HAP-1 (cell line): ENCODE measurements at regions not wholly inside any gene's neighbourhood (a gene's known extent, or its start where the extent isn't known, plus 50 kb on each side); places are given as distances from the start of the nearest gene placed in this dataset.
A peak's percentile ranks its signal among the peaks of the same experiment; 100 is the strongest.

Experiments
- DNase-seq, 2 experiments: peaks; one replicate each; pipeline ENCODE4 v3.0.0-alpha.2; 2016 to 2020; ENCODE audit warnings: low spot score in 2 of 2
- H3K27me3 ChIP-seq: fragments of 250-450 bp; sonication (Bioruptor Pico); 2 replicates; pipeline ENCODE4 v1.5.1; 2020; ENCODE audit warnings: low read depth, mild to moderate bottlenecking, moderate library complexity
- H3K36me3 ChIP-seq: fragments of 250-450 bp; sonication (Bioruptor Pico); replicated peaks from 2 replicates; pipeline ENCODE4 v1.5.1; 2020; ENCODE audit warnings: mild to moderate bottlenecking
- H3K4me1 ChIP-seq: fragments of 250-450 bp; sonication (Bioruptor Pico); 2 replicates; pipeline ENCODE4 v1.5.1; 2020; ENCODE audit warnings: mild to moderate bottlenecking
- H3K4me3 ChIP-seq: fragments of 250-450 bp; sonication (Bioruptor Pico); 2 replicates; pipeline ENCODE4 v1.5.1; 2020; ENCODE audit warnings: mild to moderate bottlenecking, moderate library complexity
- H3K9me3 ChIP-seq: fragments of 250-450 bp; sonication (Bioruptor Pico); 2 replicates; pipeline ENCODE4 v1.5.1; 2020; ENCODE audit warnings: mild to moderate bottlenecking, moderate library complexity
- in situ Hi-C: fragments of 300-500 bp; cut with MboI; formaldehyde crosslinking; loops from 3 replicates; pipeline ENCODE4 v1.14.3; 2020; ENCODE audit warnings: low sequenced_read_pairs, inconsistent platforms, mixed read lengths

DNA sequence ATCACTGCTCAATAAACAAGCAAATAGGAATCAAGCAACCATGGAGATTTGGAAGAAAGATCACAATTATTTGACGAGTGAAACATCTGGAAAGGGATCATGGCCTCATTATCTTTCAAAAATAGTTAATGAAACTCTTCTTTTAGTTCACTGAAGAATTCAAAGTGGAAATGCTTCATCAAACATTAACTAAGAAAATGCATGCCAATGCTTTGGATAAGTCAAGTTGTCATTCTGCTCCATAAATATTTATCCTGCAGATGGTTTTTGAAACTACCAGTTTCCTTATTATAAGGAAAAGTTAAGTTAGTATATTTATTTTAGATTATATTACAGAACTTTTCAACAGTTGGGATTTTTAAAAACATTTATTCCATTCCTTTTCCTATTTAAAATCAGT lies 206.5 kb upstream of the ADGRL2 start:
- no peak for DNase-seq
- Histone ChIP-seq H3K4me3 (no peak overlapping the region), H3K36me3 (no peaks in the 10 kb centered on the region), H3K4me1 (peaks cover 27% of the 10 kb centered on the region), H3K27me3 (no peaks in the 10 kb centered on the region), H3K9me3 (no peaks in the 10 kb centered on the region)
- in situ Hi-C loops, result no loop called here

DNA sequence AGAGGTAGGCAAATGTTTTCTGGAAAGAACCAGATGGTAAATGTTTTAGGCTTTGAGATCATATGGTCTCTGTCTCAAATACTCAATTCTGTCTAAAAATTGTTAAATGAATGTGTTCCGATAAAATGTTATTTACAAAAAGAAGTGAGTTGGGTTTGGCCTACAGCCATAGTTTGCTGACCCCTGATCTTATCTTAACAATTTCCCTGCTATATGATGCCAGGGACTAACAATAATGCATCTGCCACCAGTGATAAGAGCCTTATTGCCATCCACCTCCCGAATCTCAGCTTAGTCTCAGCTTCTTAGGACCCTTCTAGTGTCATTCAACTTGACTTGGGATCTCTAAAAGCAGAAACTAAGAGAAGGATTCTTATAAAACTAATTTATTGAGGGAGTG lies 208.5 kb upstream of the ADGRL2 start:
- Histone ChIP-seq H3K4me1 (peaks cover 7% of the 10 kb centered on the region), H3K36me3 (no peaks in the 10 kb centered on the region), H3K4me3 (no peak overlapping the region), H3K9me3 (no peaks in the 10 kb centered on the region), H3K27me3 (no peaks in the 10 kb centered on the region)
- no peak for DNase-seq
- in situ Hi-C loops, result no loop called here

DNA sequence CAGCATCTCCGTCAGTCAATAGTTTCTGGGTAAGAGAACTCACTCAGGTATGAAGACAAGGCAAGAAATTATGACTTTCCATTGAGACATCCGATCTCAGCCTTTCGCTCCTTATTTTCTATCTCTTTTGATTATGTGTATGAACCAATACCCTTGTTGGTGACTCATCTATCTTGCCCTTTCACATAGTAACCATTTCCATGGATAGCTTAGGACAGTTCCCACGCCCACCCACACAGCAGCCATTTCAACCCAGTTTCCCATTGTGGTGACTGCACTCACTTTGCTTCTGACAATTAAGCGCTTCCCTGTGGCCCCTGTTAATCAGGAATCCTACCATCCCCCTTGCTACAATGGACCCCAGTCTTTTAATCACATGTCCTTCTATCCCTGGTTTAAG lies 210.6 kb upstream of the ADGRL2 start:
- Histone ChIP-seq H3K36me3 (no peaks in the 10 kb centered on the region), H3K27me3 (no peaks in the 10 kb centered on the region), H3K9me3 (no peaks in the 10 kb centered on the region), H3K4me3 (no peak overlapping the region), H3K4me1 (no peaks in the 10 kb centered on the region)
- in situ Hi-C loops, result no loop called here
- DNase-seq, result no peak

DNA sequence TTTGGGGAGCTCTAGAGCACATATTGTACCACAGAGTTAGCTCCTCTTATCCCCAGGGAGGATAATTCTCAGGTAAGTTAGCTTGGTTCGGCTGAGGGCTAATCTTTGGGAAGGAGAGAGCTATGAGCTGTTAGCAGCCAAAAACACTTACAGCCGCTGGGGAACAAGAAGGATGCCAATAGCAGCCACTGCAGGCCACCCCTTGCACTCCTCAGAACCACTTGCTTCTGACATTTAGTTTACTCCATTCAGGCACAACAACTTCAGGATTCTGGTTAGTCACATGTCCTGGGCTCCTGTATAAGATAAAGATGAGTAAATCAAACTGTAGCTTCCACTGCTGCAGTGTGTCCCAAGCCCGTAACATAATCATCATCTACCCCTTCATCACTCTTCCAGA lies 212.6 kb upstream of the ADGRL2 start:
- no peaks in the 10 kb centered on the region for H3K36me3 ChIP-seq
- no peaks in the 10 kb centered on the region for H3K9me3 ChIP-seq
- H3K4me1 ChIP-seq, result peaks cover 9% of the 10 kb centered on the region
- in situ Hi-C loops, result no loop called here
- H3K27me3 ChIP-seq, result no peaks in the 10 kb centered on the region
- H3K4me3 ChIP-seq, result no peak overlapping the region
- no peak for DNase-seq

DNA sequence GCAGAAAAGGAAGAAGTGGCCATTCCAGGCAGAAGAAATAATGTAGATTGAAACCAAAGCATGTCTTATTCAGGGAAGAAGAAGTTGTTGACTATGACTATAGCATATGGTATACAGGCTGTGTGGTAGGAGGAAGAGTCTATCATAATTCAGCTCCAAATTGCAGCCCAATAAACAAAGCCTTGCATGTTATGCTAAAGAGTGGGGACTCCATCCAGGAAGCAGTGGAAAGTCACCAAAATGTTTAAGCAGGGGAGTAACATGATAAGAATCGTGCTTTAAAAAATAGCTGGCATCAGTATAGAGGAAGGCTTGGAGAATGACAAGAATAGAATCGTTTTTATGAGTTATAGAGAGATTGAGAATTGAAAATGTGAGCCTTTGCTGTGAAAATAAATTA lies 213.3 kb upstream of the ADGRL2 start:
- in situ Hi-C loops, result no loop called here

DNA sequence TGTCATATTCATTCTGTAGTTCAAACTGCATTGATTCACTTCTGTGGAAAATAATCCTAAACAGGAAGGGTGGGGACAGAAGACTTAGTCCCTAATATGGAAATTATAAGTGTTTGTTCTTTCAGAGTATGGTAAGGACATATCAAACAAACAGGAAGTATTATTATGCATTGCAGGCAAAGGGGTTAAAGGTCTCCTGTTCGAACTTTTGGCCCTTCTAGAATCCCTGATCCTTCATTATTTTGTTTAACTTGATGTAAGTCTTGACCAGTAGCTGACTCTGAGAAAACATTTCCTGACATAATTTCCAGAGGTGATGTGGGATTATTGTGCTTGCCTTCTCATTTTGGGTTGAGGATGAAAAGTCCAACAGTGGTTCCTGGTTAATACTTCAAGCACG lies 215.4 kb upstream of the ADGRL2 start:
- in situ Hi-C loops, result no loop called here
- Histone ChIP-seq H3K27me3 (no peaks in the 10 kb centered on the region), H3K4me3 (no peak overlapping the region), H3K9me3 (no peaks in the 10 kb centered on the region), H3K36me3 (no peaks in the 10 kb centered on the region), H3K4me1 (peaks cover 9% of the 10 kb centered on the region)
- no peak for DNase-seq

More for the DNA sequence above, 213.3 kb upstream of the ADGRL2 start:
- no peaks in the 10 kb centered on the region for H3K27me3 ChIP-seq
- no peak overlapping the region for H3K4me3 ChIP-seq
- H3K36me3 ChIP-seq, result no peaks in the 10 kb centered on the region
- DNase-seq, result no peak
- peaks cover 9% of the 10 kb centered on the region for H3K4me1 ChIP-seq
- H3K9me3 ChIP-seq, result no peaks in the 10 kb centered on the region

DNA sequence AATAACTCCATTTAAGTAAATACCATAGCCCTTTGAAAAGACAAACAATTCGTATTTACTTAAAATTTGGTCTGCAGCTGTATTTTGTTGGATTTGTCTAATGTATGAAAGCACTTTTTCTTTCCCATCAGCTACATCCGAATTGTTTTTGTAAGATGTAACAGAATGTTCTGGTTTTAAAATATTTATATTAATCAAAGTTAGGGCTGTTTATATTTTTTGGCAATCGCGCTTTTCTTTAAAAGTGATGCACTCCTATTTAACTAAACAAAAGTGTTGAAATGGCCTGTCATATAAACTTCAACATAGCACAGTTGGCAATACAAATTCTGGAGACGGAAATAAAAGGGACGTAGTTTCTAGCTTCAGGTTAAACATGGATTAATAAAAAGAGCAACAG lies 216.3 kb upstream of the ADGRL2 start:
- no peaks in the 10 kb centered on the region for H3K27me3 ChIP-seq
- H3K4me3 ChIP-seq, result no peak overlapping the region
- in situ Hi-C loops, result no loop called here
- no peak for DNase-seq
- no peaks in the 10 kb centered on the region for H3K36me3 ChIP-seq
- H3K9me3 ChIP-seq, result no peaks in the 10 kb centered on the region
- H3K4me1 ChIP-seq, result peaks cover 13% of the 10 kb centered on the region

DNA sequence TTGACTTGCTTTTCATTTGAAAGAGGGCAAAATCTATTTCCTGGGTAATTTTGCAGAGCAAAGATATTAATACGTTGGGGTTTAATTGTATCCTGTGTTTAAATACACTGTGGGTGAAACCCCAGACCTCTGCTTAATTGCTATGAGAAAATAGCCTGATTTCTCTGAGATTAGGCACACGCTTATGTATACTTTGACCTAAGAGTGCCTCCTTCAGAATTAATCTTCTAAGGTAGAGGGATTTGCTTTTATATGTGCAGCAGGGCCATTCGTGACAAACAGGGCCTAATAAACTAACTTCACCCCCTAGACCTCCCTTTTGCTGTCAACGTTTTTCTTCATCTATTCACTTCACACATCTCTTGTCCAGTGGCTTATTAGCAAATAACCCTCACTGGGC lies 216.9 kb upstream of the ADGRL2 start:
- peaks cover 13% of the 10 kb centered on the region for H3K4me1 ChIP-seq
- no peaks in the 10 kb centered on the region for H3K9me3 ChIP-seq
- no peak overlapping the region for H3K4me3 ChIP-seq
- DNase-seq, result peak in 1 of 2 experiments; percentile 36
- H3K27me3 ChIP-seq, result no peaks in the 10 kb centered on the region
- no peaks in the 10 kb centered on the region for H3K36me3 ChIP-seq
- in situ Hi-C loops, result no loop called here

DNA sequence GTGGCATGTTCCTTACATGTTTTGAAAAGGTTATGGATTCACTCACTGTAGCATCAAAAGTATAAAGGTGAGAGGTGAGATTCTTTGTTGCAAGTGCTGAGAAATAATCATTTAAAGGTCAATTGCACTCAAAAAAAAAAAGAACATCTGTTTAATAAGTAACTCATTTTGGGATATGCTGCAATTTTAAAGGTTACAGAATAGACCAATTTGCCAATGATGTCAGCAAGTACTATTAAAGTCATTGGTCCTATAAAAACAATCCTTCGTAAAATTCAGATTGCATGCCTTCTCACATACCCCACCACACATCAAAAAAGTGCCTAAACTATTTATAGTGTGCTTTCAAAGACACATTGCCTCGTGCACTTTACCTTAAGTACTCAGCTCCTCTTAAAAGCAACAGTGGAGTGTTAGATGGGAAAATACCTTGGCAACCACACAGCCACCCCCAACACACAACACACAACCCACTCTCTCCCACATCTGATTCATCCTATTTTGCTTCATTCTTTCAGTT lies 218.2 kb upstream of the ADGRL2 start:
- H3K27me3 ChIP-seq, result no peaks in the 10 kb centered on the region
- no peaks in the 10 kb centered on the region for H3K9me3 ChIP-seq
- in situ Hi-C loops, result no loop called here
- no peaks in the 10 kb centered on the region for H3K36me3 ChIP-seq
- no peak overlapping the region for H3K4me3 ChIP-seq
- DNase-seq, result no peak
- peaks cover 13% of the 10 kb centered on the region for H3K4me1 ChIP-seq

DNA sequence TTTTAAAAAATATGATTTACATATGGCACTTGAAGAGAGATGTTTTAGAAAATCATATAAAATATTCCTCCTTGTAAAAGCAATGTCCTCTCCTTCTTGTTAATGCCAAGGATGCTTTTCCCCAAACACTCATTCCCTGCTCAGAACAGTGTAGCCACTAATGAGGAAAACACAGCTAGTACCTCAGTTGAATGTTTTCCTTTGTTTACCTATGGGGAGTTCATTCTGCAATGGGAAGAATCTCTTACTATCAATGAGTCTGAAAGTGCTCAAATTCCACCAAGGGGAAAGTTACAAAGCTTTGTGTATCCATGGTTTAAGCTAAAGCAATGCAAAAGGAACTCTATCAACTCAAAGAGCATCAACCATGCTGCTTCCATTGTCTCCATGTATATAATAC lies 221.9 kb upstream of the ADGRL2 start:
- no peaks in the 10 kb centered on the region for H3K27me3 ChIP-seq
- in situ Hi-C loops, result no loop called here
- DNase-seq, result no peak

DNA sequence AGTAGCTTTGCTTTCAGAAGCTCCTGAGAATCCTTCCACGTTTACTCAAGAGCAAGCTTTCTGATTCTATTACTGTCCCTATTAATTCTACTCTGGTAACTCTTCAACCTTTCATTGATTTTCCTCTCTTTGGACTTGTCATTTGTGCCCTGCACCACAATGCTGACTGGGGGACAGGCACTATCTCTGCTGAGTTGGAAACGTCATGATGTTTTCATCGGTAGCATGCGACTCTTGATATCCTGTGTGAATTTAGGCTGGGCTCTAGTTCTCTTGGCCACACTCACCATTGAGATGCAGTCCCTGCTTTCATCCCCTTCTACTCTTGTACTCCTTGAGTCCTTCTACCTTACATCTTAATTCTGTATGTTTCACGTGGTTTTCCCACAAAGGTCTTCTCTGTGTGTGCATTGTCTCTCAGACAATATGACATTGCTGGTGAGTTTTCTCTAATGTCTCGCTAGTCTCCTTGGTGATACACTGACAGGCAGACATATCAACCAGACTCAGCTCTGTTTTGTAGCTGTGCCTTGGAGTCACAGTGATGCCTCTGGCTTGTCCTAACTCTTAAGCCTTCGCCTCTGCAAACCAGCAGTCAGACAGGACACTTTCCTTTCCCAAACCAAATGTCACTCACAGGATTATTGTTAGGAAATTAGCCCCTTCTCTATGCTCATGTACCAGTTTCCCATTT lies 223.6 kb upstream of the ADGRL2 start:
- DNase-seq, result no peak
- peaks cover 10% of the 10 kb centered on the region for H3K4me1 ChIP-seq
- H3K36me3 ChIP-seq, result no peaks in the 10 kb centered on the region
- H3K4me3 ChIP-seq, result no peak overlapping the region
- H3K9me3 ChIP-seq, result no peaks in the 10 kb centered on the region
- in situ Hi-C loops, result no loop called here
- no peaks in the 10 kb centered on the region for H3K27me3 ChIP-seq

More for the DNA sequence above, 221.9 kb upstream of the ADGRL2 start:
- no peak overlapping the region for H3K4me3 ChIP-seq
- H3K4me1 ChIP-seq, result peaks cover 14% of the 10 kb centered on the region
- no peaks in the 10 kb centered on the region for H3K9me3 ChIP-seq
- no peaks in the 10 kb centered on the region for H3K36me3 ChIP-seq

DNA sequence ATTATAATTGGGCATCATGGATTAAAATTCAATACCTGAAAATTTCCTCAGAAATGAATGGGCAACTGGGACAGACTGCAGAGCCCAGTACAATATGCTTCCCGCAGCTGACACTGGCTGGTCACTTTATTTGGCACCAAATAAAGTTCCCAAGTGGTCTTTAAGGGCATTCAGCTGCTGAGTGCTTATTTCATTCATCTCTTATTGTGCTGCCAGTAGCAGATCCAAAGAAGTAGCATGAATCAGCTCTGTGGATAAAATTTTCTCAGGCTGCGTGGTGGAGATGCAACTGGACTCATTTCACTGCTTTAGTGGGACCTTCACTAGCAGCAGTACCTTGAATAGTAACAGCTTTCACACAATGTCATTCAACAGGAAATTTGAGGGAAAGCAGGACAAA lies 226.3 kb upstream of the ADGRL2 start:
- Histone ChIP-seq H3K4me1 (peaks cover 7% of the 10 kb centered on the region; the same call in 1 of the 2 replicates), H3K9me3 (no peaks in the 10 kb centered on the region), H3K36me3 (no peaks in the 10 kb centered on the region), H3K4me3 (no peak overlapping the region), H3K27me3 (no peaks in the 10 kb centered on the region)
- no peak for DNase-seq
- in situ Hi-C loops, result no loop called here

DNA sequence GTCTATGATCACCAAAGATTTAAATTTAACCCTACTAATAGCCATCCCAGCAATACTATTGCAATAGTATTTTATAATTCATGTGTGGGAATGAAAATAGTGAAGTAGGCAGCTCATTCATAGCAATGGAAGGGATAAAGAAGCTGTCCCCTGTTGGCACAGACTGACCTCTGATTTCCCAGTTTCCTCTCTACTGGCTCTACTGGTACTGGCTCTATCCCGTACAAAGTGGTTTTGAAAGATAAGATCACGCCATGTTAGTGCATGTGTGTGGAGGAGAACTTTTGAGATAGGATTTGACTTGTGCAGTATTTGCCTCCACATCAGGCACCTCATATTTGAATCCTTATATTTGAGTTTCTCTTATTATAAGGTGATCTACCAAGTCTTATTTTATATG lies 227.3 kb upstream of the ADGRL2 start:
- H3K27me3 ChIP-seq, result no peaks in the 10 kb centered on the region
- H3K4me1 ChIP-seq, result peaks cover 7% of the 10 kb centered on the region; the same call in 1 of the 2 replicates
- in situ Hi-C loops, result no loop called here

DNA sequence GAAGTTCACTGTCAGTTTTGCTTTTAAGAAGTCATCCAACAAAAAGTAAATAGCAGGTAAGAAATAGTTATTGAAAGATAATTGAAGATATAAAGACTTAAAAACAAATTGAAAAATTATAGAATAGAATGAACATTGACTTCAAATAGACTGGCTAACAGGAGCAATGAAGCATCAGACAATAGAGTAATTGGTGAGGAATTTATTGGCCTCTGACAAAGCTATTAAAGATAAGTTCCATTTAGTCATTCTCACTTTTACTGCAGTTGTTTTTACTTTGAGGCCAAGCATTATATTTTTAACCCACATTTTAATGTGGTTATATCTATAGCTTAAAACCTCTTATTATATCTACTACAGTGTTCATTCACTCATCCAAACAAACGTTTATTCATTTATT lies 228.8 kb upstream of the ADGRL2 start:
- no peaks in the 10 kb centered on the region for H3K9me3 ChIP-seq
- H3K27me3 ChIP-seq, result no peaks in the 10 kb centered on the region
- DNase-seq, result no peak
- no peak overlapping the region for H3K4me3 ChIP-seq
- H3K4me1 ChIP-seq, result peaks cover 7% of the 10 kb centered on the region; the same call in 1 of the 2 replicates
- no peaks in the 10 kb centered on the region for H3K36me3 ChIP-seq
- in situ Hi-C loops, result no loop called here

More for the DNA sequence above, 227.3 kb upstream of the ADGRL2 start:
- no peak for DNase-seq
- no peak overlapping the region for H3K4me3 ChIP-seq
- no peaks in the 10 kb centered on the region for H3K9me3 ChIP-seq
- H3K36me3 ChIP-seq, result no peaks in the 10 kb centered on the region

DNA sequence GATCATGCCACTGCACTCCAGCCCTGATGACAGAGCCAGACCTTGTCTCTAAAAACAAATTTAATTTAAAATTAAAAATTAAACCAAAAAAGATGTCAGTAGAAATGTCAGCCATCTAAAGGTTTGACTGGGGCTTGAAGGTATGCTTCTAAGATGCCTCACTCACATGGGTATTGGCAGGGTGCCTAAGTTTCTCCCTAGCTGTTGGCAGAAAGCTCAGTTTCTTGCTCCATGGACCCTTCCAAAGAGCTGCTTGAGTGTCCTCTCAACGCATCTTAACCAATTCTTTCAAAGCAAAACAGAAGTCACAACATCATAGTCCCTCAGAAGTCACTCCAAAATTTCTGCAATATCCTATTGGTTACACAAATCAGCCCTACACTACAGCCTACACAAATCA lies 231.0 kb upstream of the ADGRL2 start:
- Histone ChIP-seq H3K36me3 (no peaks in the 10 kb centered on the region), H3K27me3 (no peaks in the 10 kb centered on the region), H3K4me1 (peaks cover 6% of the 10 kb centered on the region; the same call in 1 of the 2 replicates), H3K9me3 (no peaks in the 10 kb centered on the region), H3K4me3 (no peak overlapping the region)
- DNase-seq, result no peak
- in situ Hi-C loops, result no loop called here
